HG02610 (cell line): ENCODE measurements at regions not wholly inside any gene's neighbourhood (a gene's known extent, or its start where the extent isn't known, plus 50 kb on each side); places are given as distances from the start of the nearest gene placed in this dataset.
"Not testable (repeated sequence)": the region's sequence is repeated elsewhere in the genome, so short reads cannot be mapped to it uniquely, and the experiment has no call there.

Source experiments
- ATAC-seq: cut with Tn5 transposase; IDR thresholded peaks from one replicate; pipeline ENCODE4 v1.9.1; 2021; ENCODE audit warnings: mild to moderate bottlenecking, moderate library complexity; ENCODE audit not compliant: unreplicated experiment

- ATAC-seq: no peak
Measured at GRCh38 chr2:142827170-142827569, 50.3 kb upstream of the KYNU start.

DNA sequence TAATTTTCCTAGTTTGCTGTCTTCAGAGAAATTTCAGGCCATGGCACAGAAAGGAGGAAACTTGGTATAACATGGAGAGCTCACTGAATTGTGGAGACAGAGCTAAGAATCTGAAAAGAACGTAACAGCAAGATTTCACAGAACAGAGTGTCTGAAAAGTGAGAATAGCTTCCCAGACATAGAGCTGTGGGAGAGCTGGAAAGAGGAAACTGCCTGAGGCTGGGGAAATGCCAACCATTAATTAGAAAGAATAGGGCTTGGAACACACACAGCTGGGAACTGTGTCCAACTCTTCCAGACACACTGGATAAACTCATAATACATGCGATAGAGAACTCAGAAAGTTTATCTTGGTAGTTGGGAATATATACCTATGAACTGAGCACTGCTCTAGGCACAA, 51.6 kb upstream of the KYNU start:
- no peak for ATAC-seq

DNA sequence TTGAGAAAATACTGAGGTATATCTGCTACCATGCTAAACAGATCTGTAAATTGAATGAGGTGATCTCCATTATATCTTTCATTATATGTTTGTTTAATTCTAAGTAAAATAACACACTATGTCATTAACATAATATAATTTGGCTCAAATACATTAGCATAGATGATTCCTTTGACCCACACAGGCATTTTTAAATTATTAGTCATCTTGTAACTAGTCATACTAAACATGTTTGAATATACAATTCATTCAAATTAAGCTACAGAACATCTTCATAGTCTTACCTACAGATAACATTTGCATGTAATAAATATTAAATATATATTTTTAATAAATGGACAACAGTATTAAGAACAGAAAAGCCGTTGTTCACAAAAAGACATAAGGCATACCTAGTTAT, 52.7 kb upstream of the KYNU start:
- no peak for ATAC-seq

DNA sequence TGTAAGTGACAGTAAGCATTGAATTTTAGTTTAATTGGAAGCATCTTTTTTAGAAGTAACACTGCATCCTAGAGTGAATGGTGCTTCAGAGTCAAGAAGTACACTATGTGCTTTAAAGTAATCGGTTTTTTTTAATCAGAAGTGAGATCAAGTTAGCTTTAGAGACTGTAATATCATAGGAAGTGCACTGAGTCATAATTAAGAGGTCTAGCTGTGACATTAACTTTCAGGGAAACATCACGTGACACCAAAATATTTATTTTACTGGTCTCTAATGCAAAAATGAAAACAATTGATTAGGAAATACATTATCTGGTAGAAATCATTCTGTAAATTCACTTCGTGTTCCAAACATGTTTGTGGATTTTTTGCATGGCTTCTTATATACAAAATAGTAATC, 55.3 kb upstream of the KYNU start:
- no peak for ATAC-seq

DNA sequence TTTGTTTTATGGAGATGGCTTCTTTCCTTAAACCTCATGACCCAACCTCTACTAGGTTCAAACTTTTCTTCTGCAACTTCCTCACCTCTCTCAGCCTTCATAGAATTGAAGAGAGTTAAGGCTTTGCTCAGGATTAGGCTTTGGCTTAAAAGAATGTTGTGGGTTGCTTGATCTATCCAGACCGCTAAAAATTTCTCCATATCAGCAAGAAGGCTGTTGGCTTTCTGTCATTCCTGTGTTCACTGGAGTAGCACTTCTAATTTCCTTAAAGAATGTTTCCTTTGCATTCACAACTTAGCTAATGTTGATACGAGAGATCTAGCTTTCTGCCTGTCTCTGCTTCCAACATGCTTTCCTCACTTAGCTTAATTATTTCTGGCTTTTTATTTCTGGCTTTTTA, 58.1 kb upstream of the KYNU start:
- ATAC-seq: no peak

DNA sequence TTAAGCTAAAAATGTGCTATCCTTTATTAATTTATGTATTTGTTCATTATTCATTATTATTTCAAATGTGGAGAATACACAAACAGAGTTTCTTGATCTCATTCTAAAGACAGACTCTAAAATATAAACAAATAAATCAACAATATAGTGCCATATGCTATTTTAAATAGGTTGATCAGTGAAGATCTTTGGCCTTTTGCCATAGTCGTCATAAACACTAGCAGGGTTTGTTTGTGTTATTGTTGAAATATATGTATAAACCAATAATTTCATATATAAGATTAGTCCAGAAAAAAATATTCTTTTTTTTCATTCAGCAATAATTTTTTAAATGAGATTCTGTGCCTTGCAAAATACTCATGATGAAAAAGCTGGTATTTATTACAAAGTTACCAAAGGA, 62.1 kb upstream of the KYNU start:
- no peak for ATAC-seq

GRCh38 chr2:142813830-142814829, 63.3 kb upstream of the KYNU start:
- ATAC-seq: no peak

GRCh38 chr2:142811644-142812043, 65.8 kb upstream of the KYNU start:
- ATAC-seq: not testable (repeated sequence)

DNA sequence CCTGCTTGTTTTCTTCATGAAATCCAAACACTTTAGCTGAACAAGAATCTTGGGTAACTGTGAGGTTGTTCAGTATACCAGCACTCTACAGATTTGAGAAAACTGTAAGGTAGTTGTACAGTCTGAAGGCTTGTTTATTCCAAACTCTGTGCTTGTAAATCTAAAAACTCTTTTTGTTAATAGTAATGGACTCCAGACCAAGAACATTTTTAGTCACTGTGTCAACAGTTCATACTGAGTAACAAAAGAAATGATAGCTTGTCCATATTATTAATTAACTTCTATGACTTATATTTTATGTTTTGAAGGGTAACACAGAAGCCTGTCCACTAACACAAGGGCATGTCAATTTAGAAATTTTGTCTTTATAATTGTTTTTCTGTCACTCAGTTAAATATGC, 72.2 kb upstream of the KYNU start:
- ATAC-seq: no peak

DNA sequence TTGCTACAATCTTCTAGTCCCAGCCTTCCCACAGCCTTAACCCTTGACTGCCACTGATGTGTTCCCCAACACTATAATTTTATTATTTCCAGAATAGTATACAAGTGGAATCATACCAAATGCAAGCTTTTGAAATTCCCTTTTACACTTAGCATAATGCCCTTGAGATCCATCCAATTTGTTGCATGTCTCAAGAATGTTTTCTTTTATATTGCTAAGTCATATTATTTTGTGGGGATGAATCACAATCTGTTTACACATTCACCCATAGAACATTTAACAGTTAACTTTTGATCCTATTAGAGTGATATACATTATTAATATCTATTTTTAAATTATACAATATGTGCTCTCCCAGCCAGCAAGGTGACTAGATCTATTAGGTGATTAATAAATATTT, 74.3 kb upstream of the KYNU start:
- ATAC-seq: no peak

GRCh38 chr2:142796588-142796987, 80.9 kb upstream of the KYNU start:
- ATAC-seq: no peak

GRCh38 chr2:142796161-142796560, 81.3 kb upstream of the KYNU start:
- no peak for ATAC-seq

DNA sequence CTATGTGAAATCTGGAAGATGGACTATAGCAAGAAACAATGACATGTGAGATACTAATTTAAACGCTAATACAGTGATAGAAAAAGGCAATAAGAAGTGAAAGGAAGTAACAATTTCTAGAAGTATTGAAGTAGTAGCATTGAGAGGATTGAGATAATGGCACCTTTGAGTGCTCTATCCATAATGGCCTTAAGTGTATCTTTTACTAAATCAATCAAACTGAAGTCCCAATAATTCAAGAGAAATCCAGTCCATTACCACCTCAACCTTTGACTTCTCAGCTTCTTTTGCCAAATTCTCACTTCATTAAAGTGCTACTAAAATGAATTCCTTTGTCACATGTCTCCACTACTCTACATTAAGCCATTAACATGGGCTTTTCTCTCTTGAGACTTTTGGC, 82.6 kb upstream of the KYNU start:
- ATAC-seq: no peak

DNA sequence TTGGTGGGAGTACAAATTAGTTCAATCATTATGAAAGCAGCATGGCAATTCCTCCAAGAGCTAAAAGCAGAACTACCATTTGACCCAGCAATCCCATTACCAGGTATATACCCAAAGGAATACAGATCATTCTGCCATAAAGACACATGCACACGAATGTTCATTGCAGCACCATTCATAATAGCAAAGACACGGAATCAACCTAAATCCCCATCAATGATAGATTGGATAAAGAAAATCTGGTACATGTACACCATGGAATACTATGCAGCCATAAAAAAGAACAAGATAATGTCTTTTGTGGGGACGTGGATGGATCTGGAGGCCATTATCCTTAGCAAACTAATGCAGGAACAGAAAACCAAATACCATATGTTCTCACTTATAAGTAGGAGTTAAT, 85.1 kb upstream of the KYNU start:
- not testable (repeated sequence) for ATAC-seq

GRCh38 chr2:142791335-142791734, 86.1 kb upstream of the KYNU start:
- no peak for ATAC-seq

GRCh38 chr2:142786918-142787702, 90.4 kb upstream of the KYNU start:
- ATAC-seq: no peak

DNA sequence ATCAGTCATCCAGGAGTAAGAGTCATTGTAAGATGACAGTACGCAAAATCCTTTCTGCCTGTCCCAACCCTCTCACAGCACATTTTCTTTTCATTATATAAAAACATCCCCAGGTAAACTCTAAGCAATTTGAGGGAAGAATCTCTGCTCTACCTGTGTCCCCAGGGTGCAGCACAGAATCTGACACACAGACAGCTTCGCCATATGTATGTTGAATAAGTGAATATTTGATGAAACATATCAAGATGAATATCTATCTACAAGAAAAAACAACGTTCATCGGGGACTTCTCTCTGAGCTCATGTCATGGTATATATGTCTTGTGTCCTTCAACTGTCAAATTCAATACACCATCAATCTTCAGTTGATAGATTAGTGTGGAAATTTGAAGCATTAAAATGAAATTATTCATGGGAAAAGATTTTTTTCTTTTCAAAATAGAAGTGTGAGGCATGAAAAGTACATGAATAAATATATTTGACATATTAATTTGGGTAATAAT, 94.5 kb upstream of the KYNU start:
- no peak for ATAC-seq

DNA sequence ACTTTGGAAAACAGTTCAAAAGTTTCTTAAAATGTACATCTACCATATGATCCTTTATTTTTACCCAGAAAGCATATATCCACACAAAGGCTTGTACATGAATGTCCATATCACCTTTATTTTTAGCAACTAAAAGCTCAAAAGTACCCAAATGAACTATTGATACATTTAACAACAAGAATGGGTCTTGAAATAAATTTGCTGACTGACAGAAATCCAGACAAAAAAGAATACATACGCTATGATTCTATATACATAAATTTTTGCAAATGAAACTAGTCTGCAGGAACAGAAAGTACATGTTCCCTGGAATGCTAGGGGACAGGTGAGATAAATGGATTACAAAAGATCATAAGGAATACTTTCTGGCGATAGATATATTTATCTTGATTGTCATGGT, 96.3 kb upstream of the KYNU start:
- ATAC-seq: no peak

GRCh38 chr2:142778289-142778688, 99.2 kb upstream of the KYNU start:
- ATAC-seq: no peak

- ATAC-seq: no peak
Measured at GRCh38 chr2:142777742-142778141, 99.7 kb upstream of the KYNU start.

DNA sequence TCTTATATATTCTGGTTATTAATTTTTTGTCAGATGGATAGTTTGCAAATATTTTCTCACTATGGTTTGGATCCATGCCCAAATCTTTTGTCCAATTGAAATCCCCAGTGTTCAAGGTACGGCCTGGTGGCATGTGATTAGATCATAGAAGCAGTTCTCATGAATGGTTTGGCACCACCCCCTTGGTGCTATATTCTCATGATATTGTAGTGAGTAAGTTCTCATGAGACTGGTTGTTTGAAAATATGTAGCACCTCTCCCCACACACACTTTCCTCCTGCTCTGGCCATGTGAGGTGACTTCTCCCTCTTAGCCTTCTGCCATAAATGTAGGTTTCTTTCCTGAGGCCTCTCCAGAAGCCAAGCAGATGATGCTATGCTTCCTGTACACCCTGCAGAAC, 107.7 kb upstream of the KYNU start:
- ATAC-seq: no peak

DNA sequence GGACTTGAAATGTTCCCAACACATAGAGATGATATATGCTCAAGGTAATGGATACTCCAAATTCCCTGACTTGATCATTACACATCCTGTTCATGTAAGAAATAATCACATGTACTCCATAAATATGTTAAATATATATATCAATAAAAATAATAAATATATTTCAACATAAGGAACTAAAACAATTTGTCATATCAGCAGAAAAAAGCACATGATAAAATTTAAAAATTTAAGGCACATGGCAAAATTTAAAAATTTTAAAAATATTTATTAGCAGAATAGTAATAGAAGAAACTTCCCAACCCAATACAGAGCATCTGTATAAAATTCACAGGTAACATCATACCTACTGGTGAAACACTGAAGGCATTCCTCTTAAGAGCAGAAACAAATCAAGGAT, 109.6 kb upstream of the KYNU start:
- no peak for ATAC-seq
